ENCODE measurements at regions not wholly inside any gene's neighbourhood (a gene's known extent, or its start where the extent isn't known, plus 50 kb on each side); places are given as distances from the start of the nearest gene placed in this dataset.

- H3K4me3 Mint-ChIP-seq: no peak overlapping the region
- H3K27me3 Mint-ChIP-seq: no peaks in the 10 kb centered on the region
- no peaks in the 10 kb centered on the region for H3K4me1 Mint-ChIP-seq
- no peaks in the 10 kb centered on the region for H3K9me3 Mint-ChIP-seq (ENCODE audit: low read depth)
- DNase-seq (no peak), ATAC-seq (no peak)
- H3K27ac Mint-ChIP-seq: no peak overlapping the region
- H3K36me3 Mint-ChIP-seq: no peaks in the 10 kb centered on the region
- CTCF ChIA-PET: no interaction called here
Measured at GRCh38 chr6:113598786-113599185, 258.4 kb upstream of the MARCKS start.

- H3K27ac Mint-ChIP-seq: no peak overlapping the region
- ATAC-seq: no peak
- no peak for DNase-seq
- no peaks in the 10 kb centered on the region for H3K9me3 Mint-ChIP-seq (ENCODE audit: low read depth)
- H3K4me3 Mint-ChIP-seq: no peak overlapping the region
- CTCF ChIA-PET: no interaction called here
- no peaks in the 10 kb centered on the region for H3K27me3 Mint-ChIP-seq
- no peaks in the 10 kb centered on the region for H3K4me1 Mint-ChIP-seq
- no peaks in the 10 kb centered on the region for H3K36me3 Mint-ChIP-seq
Measured at GRCh38 chr6:113599444-113599843, 257.7 kb upstream of the MARCKS start.

GRCh38 chr6:113600551-113601339 is 256.4 kb upstream of the MARCKS start:
- Mint-ChIP-seq H3K9me3 (ENCODE audit: low read depth) (no peaks in the 10 kb centered on the region), H3K27me3 (no peaks in the 10 kb centered on the region)

GRCh38 chr6:113607821-113608545 is 249.2 kb upstream of the MARCKS start:
- H3K36me3 Mint-ChIP-seq: no peaks in the 10 kb centered on the region
- no peak overlapping the region for H3K27ac Mint-ChIP-seq
- ATAC-seq (no peak), DNase-seq (no peak)
- H3K4me1 Mint-ChIP-seq: no peaks in the 10 kb centered on the region
- H3K27me3 Mint-ChIP-seq: no peaks in the 10 kb centered on the region
- H3K9me3 Mint-ChIP-seq (ENCODE audit: low read depth): no peaks in the 10 kb centered on the region
- H3K4me3 Mint-ChIP-seq: no peak overlapping the region
- CTCF ChIA-PET: no interaction called here

More at GRCh38 chr6:113600551-113601339, 256.4 kb upstream of the MARCKS start:
- Mint-ChIP-seq H3K4me1 (no peaks in the 10 kb centered on the region), H3K36me3 (no peaks in the 10 kb centered on the region), H3K4me3 (no peak overlapping the region), H3K27ac (no peak overlapping the region)
- DNase-seq (no peak), ATAC-seq (no peak)
- CTCF ChIA-PET: no interaction called here

- Mint-ChIP-seq H3K4me1 (no peaks in the 10 kb centered on the region), H3K27ac (no peak overlapping the region), H3K36me3 (no peaks in the 10 kb centered on the region), H3K4me3 (no peak overlapping the region), H3K9me3 (ENCODE audit: low read depth) (peaks cover 2% of the 10 kb centered on the region), H3K27me3 (no peaks in the 10 kb centered on the region)
- CTCF ChIA-PET: no interaction called here
- no peak for ATAC-seq
- DNase-seq: no peak
Measured at GRCh38 chr6:113610377-113610988, 246.7 kb upstream of the MARCKS start.

- DNase-seq: no peak
- CTCF ChIA-PET: no interaction called here
- Mint-ChIP-seq H3K4me3 (no peak overlapping the region), H3K4me1 (no peaks in the 10 kb centered on the region), H3K36me3 (no peaks in the 10 kb centered on the region), H3K27me3 (peaks cover 10% of the 10 kb centered on the region), H3K9me3 (ENCODE audit: low read depth) (peaks cover 2% of the 10 kb centered on the region), H3K27ac (no peak overlapping the region)
- no peak for ATAC-seq
Measured at GRCh38 chr6:113616701-113617274, 240.4 kb upstream of the MARCKS start.

- Mint-ChIP-seq H3K27me3 (peaks cover 16% of the 10 kb centered on the region), H3K36me3 (no peaks in the 10 kb centered on the region), H3K9me3 (ENCODE audit: low read depth) (no peaks in the 10 kb centered on the region), H3K4me1 (no peaks in the 10 kb centered on the region), H3K27ac (no peak overlapping the region), H3K4me3 (no peak overlapping the region)
- CTCF ChIA-PET: interaction anchor here (0.6 kb wide), 1 partner anchor 46 kb away, joined by 3 read pairs; no protein-coding TSS in a partner anchor
- ATAC-seq (no peak), DNase-seq (no peak)
Measured at GRCh38 chr6:113619077-113619476, 238.1 kb upstream of the MARCKS start.

- Mint-ChIP-seq H3K36me3 (no peaks in the 10 kb centered on the region), H3K4me3 (no peak overlapping the region), H3K27ac (no peak overlapping the region), H3K4me1 (no peaks in the 10 kb centered on the region), H3K9me3 (ENCODE audit: low read depth) (no peaks in the 10 kb centered on the region), H3K27me3 (peaks cover 18% of the 10 kb centered on the region)
- DNase-seq (no peak), ATAC-seq (no peak)
- CTCF ChIA-PET: no interaction called here
Measured at GRCh38 chr6:113620386-113620785, 236.8 kb upstream of the MARCKS start.

- Mint-ChIP-seq H3K36me3 (no peaks in the 10 kb centered on the region), H3K9me3 (ENCODE audit: low read depth) (no peaks in the 10 kb centered on the region), H3K4me3 (no peak overlapping the region), H3K27ac (no peak overlapping the region), H3K4me1 (peaks cover 4% of the 10 kb centered on the region), H3K27me3 (peaks cover 21% of the 10 kb centered on the region)
- no peak for DNase-seq
- no peak for ATAC-seq
- CTCF ChIA-PET: no interaction called here
Measured at GRCh38 chr6:113622254-113622653, 234.9 kb upstream of the MARCKS start.

GRCh38 chr6:113623129-113623528 is 234.0 kb upstream of the MARCKS start:
- H3K4me3 Mint-ChIP-seq: no peak overlapping the region
- H3K9me3 Mint-ChIP-seq (ENCODE audit: low read depth): no peaks in the 10 kb centered on the region
- no peaks in the 10 kb centered on the region for H3K36me3 Mint-ChIP-seq
- DNase-seq (no peak), ATAC-seq (no peak)
- H3K27me3 Mint-ChIP-seq: peaks cover 22% of the 10 kb centered on the region
- H3K27ac Mint-ChIP-seq: no peak overlapping the region
- H3K4me1 Mint-ChIP-seq: peaks cover 4% of the 10 kb centered on the region
- CTCF ChIA-PET: no interaction called here

- peaks cover 22% of the 10 kb centered on the region for H3K27me3 Mint-ChIP-seq
- peaks cover 6% of the 10 kb centered on the region for H3K4me1 Mint-ChIP-seq
- H3K36me3 Mint-ChIP-seq: no peaks in the 10 kb centered on the region
- no peak overlapping the region for H3K4me3 Mint-ChIP-seq
- no peak for DNase-seq
- no peak overlapping the region for H3K27ac Mint-ChIP-seq
- H3K9me3 Mint-ChIP-seq (ENCODE audit: low read depth): no peaks in the 10 kb centered on the region
- CTCF ChIA-PET: no interaction called here
- peak; percentile 45 for ATAC-seq
Measured at GRCh38 chr6:113625850-113626249, 231.3 kb upstream of the MARCKS start.

- ATAC-seq: no peak
- CTCF ChIA-PET: no interaction called here
Measured at GRCh38 chr6:113626475-113626874, 230.7 kb upstream of the MARCKS start.

GRCh38 chr6:113627480-113627879 is 229.7 kb upstream of the MARCKS start:
- ATAC-seq: no peak

More at GRCh38 chr6:113626475-113626874, 230.7 kb upstream of the MARCKS start:
- Mint-ChIP-seq H3K27ac (no peak overlapping the region), H3K36me3 (no peaks in the 10 kb centered on the region), H3K4me3 (no peak overlapping the region), H3K27me3 (peaks cover 22% of the 10 kb centered on the region), H3K4me1 (peaks cover 12% of the 10 kb centered on the region), H3K9me3 (ENCODE audit: low read depth) (no peaks in the 10 kb centered on the region)
- DNase-seq: no peak

More at GRCh38 chr6:113627480-113627879, 229.7 kb upstream of the MARCKS start:
- Mint-ChIP-seq H3K27me3 (peaks cover 22% of the 10 kb centered on the region), H3K4me3 (no peak overlapping the region), H3K36me3 (no peaks in the 10 kb centered on the region), H3K9me3 (ENCODE audit: low read depth) (no peaks in the 10 kb centered on the region), H3K4me1 (peaks cover 20% of the 10 kb centered on the region), H3K27ac (no peak overlapping the region)
- DNase-seq: no peak
- CTCF ChIA-PET: no interaction called here
